ENCODE measurements at regions not wholly inside any gene's neighbourhood (a gene's known extent, or its start where the extent isn't known, plus 50 kb on each side); places are given as distances from the start of the nearest gene placed in this dataset.

DNA sequence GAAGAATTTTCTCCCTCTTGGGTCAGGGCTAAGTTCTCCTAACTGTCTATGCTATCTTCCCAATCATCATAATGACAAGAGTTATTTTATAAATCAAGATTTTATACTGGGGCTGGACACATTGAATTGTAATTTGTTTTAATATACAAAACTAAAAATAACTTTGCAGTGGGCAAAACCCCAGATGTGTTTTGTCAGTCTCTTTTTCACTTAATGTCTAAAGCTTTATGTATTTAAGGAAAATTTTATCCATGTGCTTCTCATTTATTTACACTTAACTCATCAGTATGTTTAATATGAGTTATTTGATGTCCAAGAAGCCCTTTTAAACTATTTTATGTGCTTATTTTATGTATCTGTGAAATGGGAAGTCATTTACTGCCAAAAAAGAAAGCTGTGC, 362.8 kb upstream of the ADAMTSL1 start:
- TF ChIP-seq, protein P1, sequence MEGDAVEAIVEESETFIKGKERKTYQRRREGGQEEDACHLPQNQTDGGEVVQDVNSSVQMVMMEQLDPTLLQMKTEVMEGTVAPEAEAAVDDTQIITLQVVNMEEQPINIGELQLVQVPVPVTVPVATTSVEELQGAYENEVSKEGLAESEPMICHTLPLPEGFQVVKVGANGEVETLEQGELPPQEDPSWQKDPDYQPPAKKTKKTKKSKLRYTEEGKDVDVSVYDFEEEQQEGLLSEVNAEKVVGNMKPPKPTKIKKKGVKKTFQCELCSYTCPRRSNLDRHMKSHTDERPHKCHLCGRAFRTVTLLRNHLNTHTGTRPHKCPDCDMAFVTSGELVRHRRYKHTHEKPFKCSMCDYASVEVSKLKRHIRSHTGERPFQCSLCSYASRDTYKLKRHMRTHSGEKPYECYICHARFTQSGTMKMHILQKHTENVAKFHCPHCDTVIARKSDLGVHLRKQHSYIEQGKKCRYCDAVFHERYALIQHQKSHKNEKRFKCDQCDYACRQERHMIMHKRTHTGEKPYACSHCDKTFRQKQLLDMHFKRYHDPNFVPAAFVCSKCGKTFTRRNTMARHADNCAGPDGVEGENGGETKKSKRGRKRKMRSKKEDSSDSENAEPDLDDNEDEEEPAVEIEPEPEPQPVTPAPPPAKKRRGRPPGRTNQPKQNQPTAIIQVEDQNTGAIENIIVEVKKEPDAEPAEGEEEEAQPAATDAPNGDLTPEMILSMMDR (conservative IDR thresholded peaks at IDR 0.05 in 1 of 2, IDR thresholded peaks at IDR 0.05 in 1 of 2; ENCODE audit: low read depth in 1 of 2, low read length in 2 of 2): no peak
- no peak for TF ChIP-seq EZH2 (IDR thresholded peaks at IDR 0.05; ENCODE audit: low read length, missing control alignments)
